ENCODE measurements at regions not wholly inside any gene's neighbourhood (a gene's known extent, or its start where the extent isn't known, plus 50 kb on each side); places are given as distances from the start of the nearest gene placed in this dataset.

GRCh38 chr5:159751459-159751858 is 164.8 kb upstream of the ADRA1B start:
- no peak for DNase-seq (ENCODE audit: low read depth in 2 of 2)

GRCh38 chr5:159752622-159753275 is 163.5 kb upstream of the ADRA1B start:
- DNase-seq (ENCODE audit: low read depth in 2 of 2), result no peak

GRCh38 chr5:159758189-159758588 is 158.1 kb upstream of the ADRA1B start:
- DNase-seq (ENCODE audit: low read depth in 2 of 2), result no peak

GRCh38 chr5:159759791-159760290 is 156.4 kb upstream of the ADRA1B start:
- DNase-seq (ENCODE audit: low read depth in 2 of 2), result no peak

GRCh38 chr5:159762921-159763320 is 153.4 kb upstream of the ADRA1B start:
- no peak for DNase-seq (ENCODE audit: low read depth in 2 of 2)

- DNase-seq (ENCODE audit: low read depth in 2 of 2), result no peak
These were observed 152.7 kb upstream of the ADRA1B start for GRCh38 chr5:159763562-159763961.

GRCh38 chr5:159764283-159765134 is 151.8 kb upstream of the ADRA1B start:
- no peak for DNase-seq (ENCODE audit: low read depth in 2 of 2)

GRCh38 chr5:159765135-159765433 is 151.2 kb upstream of the ADRA1B start:
- DNase-seq (ENCODE audit: low read depth in 2 of 2), result no peak

GRCh38 chr5:159765760-159766517 is 150.3 kb upstream of the ADRA1B start:
- DNase-seq (ENCODE audit: low read depth in 2 of 2), result no peak

- DNase-seq (ENCODE audit: low read depth in 2 of 2), result no peak
These were observed 148.0 kb upstream of the ADRA1B start for GRCh38 chr5:159768243-159768642.

GRCh38 chr5:159772698-159773061 is 143.6 kb upstream of the ADRA1B start:
- no peak for DNase-seq (ENCODE audit: low read depth in 2 of 2)

- peak; percentile 68 to 79 for DNase-seq (ENCODE audit: low read depth in 2 of 2)
These were observed 143.0 kb upstream of the ADRA1B start for GRCh38 chr5:159773062-159773924.

GRCh38 chr5:159774476-159775031 is 141.7 kb upstream of the ADRA1B start:
- DNase-seq (ENCODE audit: low read depth in 2 of 2), result no peak

GRCh38 chr5:159775890-159776289 is 140.4 kb upstream of the ADRA1B start:
- DNase-seq (ENCODE audit: low read depth in 2 of 2), result no peak

- DNase-seq (ENCODE audit: low read depth in 2 of 2), result no peak
These were observed 139.1 kb upstream of the ADRA1B start for GRCh38 chr5:159777049-159777660.

- DNase-seq (ENCODE audit: low read depth in 2 of 2), result no peak
These were observed 136.8 kb upstream of the ADRA1B start for GRCh38 chr5:159779481-159779880.

- DNase-seq (ENCODE audit: low read depth in 2 of 2), result no peak
These were observed 136.0 kb upstream of the ADRA1B start for GRCh38 chr5:159780246-159780645.

- no peak for DNase-seq (ENCODE audit: low read depth in 2 of 2)
These were observed 134.6 kb upstream of the ADRA1B start for GRCh38 chr5:159781626-159782157.

- no peak for DNase-seq (ENCODE audit: low read depth in 2 of 2)
These were observed 133.9 kb upstream of the ADRA1B start for GRCh38 chr5:159782197-159782994.

GRCh38 chr5:159782995-159783300 is 133.3 kb upstream of the ADRA1B start:
- no peak for DNase-seq (ENCODE audit: low read depth in 2 of 2)
